ENCODE measurements at regions not wholly inside any gene's neighbourhood (a gene's known extent, or its start where the extent isn't known, plus 50 kb on each side); places are given as distances from the start of the nearest gene placed in this dataset.

DNA sequence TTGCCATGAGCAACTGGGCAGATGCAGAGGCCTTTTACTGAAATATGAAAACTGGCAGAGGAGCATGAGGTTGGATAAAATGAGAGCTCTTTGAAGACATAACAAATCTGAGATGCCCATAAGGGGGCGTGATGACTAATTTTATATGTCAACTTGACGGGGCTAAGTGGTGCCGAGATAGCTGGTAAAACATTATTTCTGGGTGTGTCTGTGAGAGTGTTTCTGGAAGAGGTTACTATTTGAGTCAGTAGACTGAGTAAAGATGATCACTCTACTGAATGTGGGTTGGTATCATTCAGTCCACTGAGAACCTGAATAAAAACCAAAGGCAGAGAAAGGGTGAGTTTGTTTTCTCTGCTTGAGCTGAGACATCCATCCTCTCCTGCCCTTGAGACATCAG, 454.2 kb downstream of the NPIPA7 start:
- DNase-seq (no peak), ATAC-seq (no peak)
- intact Hi-C loops (cut with DNase I, micrococcal nuclease), result no loop called here

DNA sequence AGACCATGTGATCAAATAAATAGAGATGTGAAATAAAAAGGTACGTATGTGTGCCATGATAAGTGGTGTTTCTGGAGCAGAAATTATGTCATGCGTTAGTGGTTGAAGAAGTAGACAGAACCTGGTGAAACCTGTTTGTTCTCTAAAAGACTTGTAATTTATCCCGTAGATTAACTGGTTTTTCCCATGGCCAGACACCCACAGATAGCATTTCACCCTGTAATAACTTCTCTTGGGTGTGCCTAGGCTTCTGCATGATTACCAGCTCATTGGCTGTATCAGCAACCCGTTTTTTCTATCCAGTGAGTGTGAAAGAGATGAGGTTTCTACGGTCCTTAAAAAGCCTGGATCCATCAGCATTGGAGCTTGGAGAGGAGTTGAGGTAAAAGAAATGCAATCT, 471.3 kb downstream of the NPIPA7 start:
- DNase-seq (no peak), ATAC-seq (no peak)
- intact Hi-C loops (cut with DNase I, micrococcal nuclease), result no loop called here

DNA sequence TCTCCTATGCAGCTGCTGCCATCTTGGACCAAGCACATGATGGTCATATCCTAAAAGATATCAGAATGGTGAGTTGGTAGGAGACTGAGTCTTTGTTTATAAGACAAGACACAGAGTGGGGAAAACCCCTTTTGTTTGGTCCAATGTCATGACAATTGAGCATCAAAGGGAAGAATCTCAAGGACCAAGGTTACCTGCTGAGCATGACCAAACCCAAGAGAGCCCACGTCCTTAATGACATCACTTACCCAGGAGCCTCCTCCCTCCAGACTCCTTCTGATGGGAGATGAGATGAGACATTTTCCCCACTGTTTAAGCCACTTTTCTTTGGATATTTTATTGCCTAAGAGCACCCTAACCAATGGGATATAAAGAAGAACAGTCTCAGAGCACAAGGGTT, 478.1 kb downstream of the NPIPA7 start:
- ATAC-seq, result no peak
- intact Hi-C loops (cut with DNase I, micrococcal nuclease), result no loop called here
- DNase-seq, result no peak

DNA sequence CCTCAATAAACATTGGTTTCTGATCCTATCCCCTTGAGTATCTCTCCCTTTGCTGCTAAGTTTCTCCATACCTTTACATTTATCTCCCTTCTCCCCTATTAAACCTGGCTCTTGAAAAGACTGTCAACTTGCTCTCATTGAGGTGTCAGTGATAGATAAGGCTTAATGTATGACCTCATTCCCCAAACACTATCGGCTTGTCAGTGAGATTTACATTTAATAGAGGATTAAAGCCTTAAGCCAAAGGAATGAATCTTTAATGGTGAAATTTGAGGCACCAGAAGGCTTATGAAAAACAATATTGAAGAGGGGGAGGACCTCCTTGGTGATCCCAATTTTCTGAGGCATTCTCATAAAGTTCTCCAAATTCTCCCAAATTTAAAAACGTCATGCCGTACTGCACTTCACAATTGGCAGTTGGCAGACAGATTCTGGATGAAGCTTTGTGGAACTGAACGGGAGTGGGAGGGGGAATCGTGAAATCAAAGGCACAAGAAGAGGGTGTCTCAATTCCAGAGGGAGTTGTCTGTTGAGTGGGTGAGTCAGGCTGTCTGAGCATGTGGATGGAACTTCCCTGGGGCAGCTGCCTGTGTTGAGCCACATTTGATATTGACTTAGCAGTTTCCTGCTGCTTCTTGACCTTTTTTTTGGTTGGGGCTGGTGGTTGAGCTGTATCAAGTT, 478.8 kb downstream of the NPIPA7 start:
- intact Hi-C loops (cut with DNase I, micrococcal nuclease), result no loop called here
- DNase-seq (no peak), ATAC-seq (peak; percentile 35)

DNA sequence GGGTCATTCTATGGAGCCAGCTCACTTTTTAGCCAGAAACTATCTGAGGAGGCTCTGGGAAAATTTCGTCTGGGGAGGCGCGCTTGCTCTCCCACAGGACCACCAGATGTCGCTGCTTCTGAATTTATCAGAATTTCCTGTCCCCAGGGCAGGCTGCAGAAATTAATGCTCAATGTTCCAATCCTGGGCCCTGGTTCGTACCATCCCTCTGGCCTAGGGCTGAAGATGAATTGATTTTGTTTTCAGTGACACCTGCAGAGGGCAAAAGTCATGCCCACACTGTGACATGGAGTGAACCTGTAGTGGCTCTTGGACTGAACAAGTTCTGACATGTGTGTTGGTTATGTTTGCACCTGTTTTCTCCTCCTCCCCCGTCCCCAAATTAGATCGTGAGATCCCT, 482.6 kb downstream of the NPIPA7 start:
- ATAC-seq (peak; percentile 61), DNase-seq (peak; percentile 25 to 67)
- intact Hi-C loops (cut with DNase I, micrococcal nuclease), result loop anchor here in 1 of 2 donors (10.0 kb wide), 1 partner anchor 723 kb away; no protein-coding TSS in a partner anchor

DNA sequence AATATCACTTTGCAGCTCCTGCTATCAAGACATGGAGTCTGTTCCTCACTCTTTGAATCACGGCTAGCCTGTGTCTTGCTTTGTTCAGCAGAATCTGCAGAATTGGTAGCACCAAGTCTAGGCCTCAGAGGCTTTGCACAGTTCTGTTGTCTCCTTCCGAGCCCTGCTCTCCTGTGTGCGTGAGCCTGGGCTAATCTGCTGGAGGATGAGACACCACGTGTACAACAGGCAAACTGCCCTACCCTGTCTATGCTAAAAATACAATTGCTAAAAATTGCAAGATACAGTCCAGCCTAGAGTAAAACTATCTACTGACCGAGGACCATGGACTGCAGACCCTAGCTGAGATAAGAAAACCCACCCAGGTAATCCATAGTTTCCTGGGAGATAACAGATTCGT, 484.7 kb downstream of the NPIPA7 start:
- intact Hi-C loops (cut with DNase I, micrococcal nuclease), result loop anchor here in 1 of 2 donors (10.0 kb wide), 1 partner anchor 721 kb away; no protein-coding TSS in a partner anchor
- no peak for ATAC-seq

DNA sequence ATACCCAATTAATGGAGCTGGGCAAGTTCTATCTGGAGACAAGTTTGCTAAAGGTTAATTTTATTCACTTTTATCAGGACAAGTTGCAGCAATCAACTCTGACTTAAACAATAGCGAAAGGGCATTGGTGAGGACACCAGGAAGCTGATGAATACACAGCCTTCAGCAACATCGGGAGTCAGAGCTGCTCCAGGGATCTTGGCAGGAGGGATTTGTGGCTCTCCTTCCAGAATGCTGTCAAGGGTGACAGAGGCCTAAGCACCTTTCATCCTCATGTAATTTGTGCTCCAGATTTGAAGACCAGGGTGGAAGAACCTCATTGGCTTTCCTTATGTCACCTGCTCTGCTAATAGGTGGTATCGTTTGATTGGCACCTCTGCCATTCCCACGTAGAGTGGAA, 485.6 kb downstream of the NPIPA7 start:
- DNase-seq, result no peak
- intact Hi-C loops (cut with DNase I, micrococcal nuclease), result loop anchor here in 1 of 2 donors (10.0 kb wide), 1 partner anchor 720 kb away; no protein-coding TSS in a partner anchor
- ATAC-seq, result no peak

More for the DNA sequence above, 484.7 kb downstream of the NPIPA7 start:
- no peak for DNase-seq

DNA sequence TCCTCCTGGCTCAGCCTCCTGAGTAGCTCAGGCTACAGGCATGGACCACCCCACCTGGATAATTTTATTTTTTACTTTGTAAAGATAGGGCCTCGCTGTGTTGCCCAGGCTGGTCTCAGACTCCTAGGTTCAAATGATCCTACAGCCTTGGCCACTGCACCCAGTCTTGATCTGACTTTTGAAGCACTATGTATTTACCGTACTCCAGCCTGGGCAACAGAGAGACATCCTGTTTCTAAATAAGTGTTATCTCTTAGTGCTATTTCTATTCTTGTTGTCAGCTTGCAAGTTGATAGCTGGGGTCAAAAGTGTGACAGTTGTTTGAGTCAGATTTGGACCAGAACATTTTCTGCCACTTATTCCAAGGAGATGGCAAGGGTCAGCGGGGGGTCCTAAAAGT, 486.4 kb downstream of the NPIPA7 start:
- intact Hi-C loops (cut with DNase I, micrococcal nuclease), result loop anchor here in 1 of 2 donors (10.0 kb wide), 1 partner anchor 719 kb away; no protein-coding TSS in a partner anchor
- no peak for DNase-seq
- ATAC-seq, result no peak

DNA sequence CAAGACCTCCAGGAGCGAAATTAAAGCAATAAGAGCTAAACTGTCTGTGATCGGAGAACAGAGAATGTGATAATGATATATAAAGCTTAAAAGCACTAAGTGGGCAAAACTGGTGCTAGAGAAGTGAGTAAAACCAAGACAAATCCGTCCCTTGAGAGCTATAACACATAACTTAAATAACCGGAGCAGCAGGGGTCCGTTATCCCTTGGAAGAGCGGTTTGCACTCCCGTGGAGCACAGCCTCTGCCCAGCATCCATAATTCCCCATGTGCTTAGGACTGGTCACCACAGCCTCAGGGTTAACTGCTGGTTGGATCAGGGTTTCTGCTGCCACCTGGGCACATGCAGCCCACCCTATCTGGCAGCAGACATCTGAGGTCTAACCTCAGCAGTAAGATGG, 489.0 kb downstream of the NPIPA7 start:
- DNase-seq (no peak), ATAC-seq (no peak)
- intact Hi-C loops (cut with DNase I, micrococcal nuclease), result loop anchor here in 1 of 2 donors (10.0 kb wide), 1 partner anchor 717 kb away; no protein-coding TSS in a partner anchor

DNA sequence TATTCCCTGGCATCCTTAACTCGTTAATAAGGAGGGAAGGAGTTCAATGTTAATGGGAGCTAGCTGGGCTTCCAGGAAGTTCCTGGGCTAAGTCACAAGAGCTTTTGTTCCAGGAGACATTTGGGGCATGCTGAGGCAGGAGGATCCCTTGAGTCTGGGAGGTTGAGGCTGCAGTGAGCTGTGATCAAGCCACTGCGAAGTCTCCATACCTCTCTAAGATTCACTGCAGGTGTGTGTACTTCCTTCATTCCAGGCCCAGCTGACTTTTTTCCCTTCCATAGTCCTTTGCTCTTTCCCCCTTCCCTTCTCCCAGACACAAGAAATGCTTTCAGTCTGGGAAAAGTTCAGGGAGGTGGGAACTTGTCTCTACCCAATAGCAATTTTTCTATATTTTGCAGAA, 489.8 kb downstream of the NPIPA7 start:
- DNase-seq, result no peak
- no peak for ATAC-seq
- intact Hi-C loops (cut with DNase I, micrococcal nuclease), result loop anchor here in 1 of 2 donors (10.0 kb wide), 1 partner anchor 716 kb away; no protein-coding TSS in a partner anchor

DNA sequence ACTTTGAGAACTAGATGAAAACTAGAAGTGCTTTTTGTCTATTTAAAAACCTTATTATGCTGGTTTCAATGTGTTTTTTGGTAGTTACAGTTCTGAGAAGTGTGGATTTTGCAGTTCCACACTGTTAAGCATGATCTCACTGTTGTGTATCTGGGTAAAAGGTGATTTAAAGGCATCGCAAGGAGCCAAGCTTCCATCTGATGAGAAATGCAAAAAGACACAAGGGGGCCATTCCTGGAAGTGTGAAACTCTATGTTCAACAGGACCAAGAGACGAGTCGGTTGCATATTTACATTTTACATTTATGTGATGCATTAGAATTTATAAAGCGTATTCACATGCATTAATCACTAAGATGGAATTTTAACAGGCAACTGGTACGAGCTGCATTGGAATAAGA, 490.8 kb downstream of the NPIPA7 start:
- ATAC-seq, result no peak
- intact Hi-C loops (cut with DNase I, micrococcal nuclease), result loop anchor here in 1 of 2 donors (10.0 kb wide), 1 partner anchor 715 kb away; no protein-coding TSS in a partner anchor
- no peak for DNase-seq

DNA sequence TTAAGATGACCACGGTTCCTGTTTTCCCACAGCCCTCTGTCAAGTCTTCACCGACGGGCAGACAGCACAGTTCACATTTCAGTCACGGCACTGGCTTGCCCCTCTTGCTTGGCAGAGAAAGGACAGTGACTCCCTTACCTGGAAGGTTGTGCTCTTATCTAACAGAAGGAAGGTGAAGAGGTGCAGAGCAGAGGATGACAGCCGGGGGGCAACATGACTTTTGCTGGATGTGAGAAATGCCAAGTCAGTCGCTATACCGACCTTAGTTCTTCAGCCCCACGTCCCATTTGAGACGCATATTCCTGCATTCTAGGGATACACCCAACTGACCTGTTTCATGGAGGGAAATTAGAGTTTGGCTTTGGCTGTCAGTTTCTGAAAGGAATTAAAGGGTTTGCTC, 492.3 kb downstream of the NPIPA7 start:
- no peak for ATAC-seq
- DNase-seq, result no peak
- intact Hi-C loops (cut with DNase I, micrococcal nuclease), result no loop called here

DNA sequence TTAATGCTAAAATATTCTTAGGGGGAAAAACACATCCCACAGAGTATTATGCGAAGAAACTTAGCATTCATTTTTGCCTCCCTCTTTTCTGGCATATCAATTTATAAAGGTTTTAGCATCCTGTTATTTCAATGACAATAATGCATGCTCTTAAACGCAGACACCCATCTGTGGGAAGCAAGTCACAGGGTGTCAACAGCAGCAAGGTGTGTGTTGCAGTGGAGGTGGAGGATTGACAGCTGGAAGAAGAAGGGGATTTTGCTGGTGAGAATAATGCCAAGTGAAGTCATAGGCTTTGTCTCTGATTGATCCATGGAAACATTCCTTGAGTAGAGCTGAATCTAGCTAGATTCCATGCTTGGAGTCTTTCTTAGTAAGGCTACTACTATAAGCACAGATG, 498.1 kb downstream of the NPIPA7 start:
- DNase-seq (no peak), ATAC-seq (no peak)
- intact Hi-C loops (cut with DNase I, micrococcal nuclease), result no loop called here

DNA sequence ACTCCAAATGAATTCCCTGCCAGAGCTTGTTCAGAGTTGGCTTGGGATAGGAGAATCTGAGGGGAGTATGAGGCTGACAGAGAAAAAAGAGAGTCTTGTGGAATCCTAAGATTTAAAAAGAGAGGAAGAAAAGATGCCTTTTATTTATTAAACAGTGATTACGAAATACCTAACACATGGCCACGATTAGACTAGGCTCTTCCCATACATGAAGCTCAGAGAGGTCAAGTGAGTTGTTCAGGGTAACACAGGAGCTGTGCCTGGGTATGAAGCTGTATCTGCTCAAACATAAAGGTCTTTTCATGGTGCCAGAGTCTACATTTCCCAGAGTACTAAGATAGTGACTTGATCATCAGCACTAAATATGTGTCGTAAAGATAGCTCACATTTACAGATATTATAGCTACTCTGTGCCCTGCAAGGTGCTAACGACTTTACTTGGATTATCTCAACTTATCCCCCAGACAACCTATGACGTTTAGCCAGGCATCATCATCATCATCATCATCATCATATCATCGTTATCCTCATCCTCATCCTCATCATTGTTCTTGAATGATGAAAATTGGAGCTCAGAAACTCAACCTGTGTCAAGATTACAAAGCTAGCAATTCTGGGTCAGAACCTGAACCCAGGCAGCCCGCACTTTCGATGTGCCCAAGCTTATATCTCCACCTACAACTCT, 500.8 kb downstream of the NPIPA7 start:
- intact Hi-C loops (cut with DNase I, micrococcal nuclease), result no loop called here
- ATAC-seq (no peak), DNase-seq (no peak)

DNA sequence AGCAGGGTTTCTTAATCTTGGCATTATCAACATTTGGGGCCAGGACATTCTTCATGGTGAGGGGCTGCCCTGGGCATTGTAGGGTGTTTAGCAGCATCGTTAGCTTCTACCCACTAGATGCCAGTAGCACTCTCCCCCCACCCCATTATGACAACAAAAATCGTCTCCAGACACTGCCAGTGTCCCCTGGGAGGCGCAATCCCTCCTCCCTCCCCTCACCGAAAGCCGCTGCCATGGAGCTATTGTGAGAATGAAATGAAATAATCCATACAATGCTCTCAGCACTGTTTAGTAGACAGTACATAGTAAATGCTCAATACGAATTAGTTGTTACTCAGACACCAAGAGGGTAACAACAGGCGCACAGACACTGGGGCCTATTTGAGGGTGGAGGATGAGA, 502.9 kb downstream of the NPIPA7 start:
- ATAC-seq (no peak), DNase-seq (no peak)
- intact Hi-C loops (cut with DNase I, micrococcal nuclease), result no loop called here

DNA sequence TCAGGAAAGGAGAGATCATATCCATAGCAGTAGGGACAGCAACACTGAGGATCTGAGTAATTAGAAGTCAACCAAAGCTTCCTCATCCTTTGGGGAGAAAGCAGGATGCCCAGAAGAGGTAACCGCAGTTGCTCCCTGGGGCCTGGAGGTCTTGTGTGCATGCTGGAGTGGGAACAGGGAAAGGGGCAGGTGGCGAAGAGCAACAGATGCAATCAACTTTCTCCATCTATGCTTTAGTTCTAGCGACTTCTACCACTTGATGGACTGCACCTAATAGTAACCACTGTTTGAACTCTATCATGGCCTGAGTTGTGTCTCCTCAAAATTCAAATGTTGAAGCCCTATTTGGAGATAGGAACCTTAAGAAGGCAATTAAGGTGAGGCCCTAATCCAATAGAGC, 503.8 kb downstream of the NPIPA7 start:
- ATAC-seq (no peak), DNase-seq (no peak)

DNA sequence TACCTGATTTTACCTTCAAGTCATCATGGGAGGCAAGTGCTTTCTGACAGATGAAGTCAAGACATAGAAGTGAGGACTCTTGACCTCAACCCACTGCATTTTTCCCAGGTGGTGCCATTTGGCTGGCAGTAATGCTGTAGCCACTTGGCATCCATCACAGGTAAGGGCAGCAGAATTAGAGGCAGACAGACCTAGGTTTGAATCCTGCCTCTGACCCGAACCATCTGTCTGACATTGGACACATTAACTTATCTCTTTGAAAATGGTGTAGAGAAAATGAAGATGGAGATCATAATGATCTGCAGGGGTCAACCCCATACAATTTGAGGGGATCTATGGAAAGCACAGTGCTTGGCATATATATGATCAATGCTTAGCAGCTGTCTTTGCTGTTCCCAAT, 505.5 kb downstream of the NPIPA7 start:
- DNase-seq, result no peak
- ATAC-seq, result no peak
- intact Hi-C loops (cut with DNase I, micrococcal nuclease), result no loop called here

More for the DNA sequence above, 503.8 kb downstream of the NPIPA7 start:
- intact Hi-C loops (cut with DNase I, micrococcal nuclease), result no loop called here

DNA sequence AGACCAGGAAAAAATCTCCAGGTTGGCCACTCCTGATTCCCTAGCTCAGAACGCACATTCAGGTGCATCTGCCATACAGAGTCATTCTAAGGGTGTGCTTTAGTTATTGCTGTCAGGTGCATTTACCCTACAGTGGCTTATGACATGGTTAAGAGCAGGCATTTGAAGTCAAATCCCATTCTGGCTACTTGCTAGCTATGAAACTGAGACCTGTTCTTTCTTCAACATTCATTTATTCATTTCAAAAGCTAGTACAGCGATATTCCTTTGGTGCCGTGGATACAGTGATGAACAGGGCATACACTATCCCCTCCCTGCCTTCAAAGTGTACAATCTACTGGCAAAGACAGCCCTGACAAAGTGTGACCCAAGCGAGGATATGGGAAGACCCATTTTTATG, 508.3 kb downstream of the NPIPA7 start:
- DNase-seq (no peak), ATAC-seq (no peak)
- intact Hi-C loops (cut with DNase I, micrococcal nuclease), result no loop called here

DNA sequence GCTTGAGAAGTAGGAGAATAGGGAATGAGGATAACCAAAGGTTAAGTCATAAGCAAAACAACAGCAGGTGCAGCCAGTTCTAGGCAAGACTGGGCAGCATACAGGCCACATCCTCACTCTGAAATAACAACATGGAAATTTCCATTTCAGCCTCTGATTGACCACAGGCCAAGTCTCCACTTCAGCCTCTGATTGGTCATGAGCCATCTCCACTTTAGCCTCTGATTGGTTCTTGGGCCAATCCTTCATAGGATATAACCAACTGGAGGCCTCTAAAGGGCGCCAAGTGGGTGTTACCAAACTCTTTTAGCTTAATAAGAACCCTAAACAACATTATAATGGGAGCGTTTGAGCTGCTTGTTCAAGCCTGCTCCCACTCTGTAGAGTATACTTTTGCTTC, 512.0 kb downstream of the NPIPA7 start:
- intact Hi-C loops (cut with DNase I, micrococcal nuclease), result no loop called here
- DNase-seq (no peak), ATAC-seq (no peak)

DNA sequence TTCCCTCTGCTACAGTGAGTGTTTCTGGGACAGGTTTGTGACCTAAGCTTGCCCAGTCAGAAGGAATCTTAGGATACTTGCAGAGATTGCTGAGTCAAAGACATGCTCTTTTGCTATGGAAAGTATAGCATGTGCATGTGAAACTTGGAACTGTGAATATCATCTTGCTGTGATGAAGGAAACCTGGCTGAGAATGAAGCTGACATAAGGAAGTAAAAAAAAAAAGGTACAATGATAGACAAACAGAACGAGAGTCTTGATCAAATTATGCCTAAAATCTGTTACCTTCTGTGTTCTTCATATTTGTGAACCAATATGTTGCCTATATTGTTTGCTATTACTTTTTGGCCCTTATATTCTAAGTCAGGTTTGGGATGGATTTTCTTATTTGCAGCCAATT, 525.7 kb downstream of the NPIPA7 start:
- DNase-seq, result no peak
- ATAC-seq, result no peak
- intact Hi-C loops (cut with DNase I, micrococcal nuclease), result no loop called here

Measured in left colon (tissue), 2 donors.